Midbrain (tissue), 1 donor: ENCODE measurements at regions not wholly inside any gene's neighbourhood (a gene's known extent, or its start where the extent isn't known, plus 50 kb on each side); places are given as distances from the start of the nearest gene placed in this dataset.
"Not testable (repeated sequence)": the region's sequence is repeated elsewhere in the genome, so short reads cannot be mapped to it uniquely, and the experiment has no call there.

Experiments used
- DNase-seq: peaks from one replicate; lab custom pipeline; 2025; lab: John Stamatoyannopoulos, UW

DNA sequence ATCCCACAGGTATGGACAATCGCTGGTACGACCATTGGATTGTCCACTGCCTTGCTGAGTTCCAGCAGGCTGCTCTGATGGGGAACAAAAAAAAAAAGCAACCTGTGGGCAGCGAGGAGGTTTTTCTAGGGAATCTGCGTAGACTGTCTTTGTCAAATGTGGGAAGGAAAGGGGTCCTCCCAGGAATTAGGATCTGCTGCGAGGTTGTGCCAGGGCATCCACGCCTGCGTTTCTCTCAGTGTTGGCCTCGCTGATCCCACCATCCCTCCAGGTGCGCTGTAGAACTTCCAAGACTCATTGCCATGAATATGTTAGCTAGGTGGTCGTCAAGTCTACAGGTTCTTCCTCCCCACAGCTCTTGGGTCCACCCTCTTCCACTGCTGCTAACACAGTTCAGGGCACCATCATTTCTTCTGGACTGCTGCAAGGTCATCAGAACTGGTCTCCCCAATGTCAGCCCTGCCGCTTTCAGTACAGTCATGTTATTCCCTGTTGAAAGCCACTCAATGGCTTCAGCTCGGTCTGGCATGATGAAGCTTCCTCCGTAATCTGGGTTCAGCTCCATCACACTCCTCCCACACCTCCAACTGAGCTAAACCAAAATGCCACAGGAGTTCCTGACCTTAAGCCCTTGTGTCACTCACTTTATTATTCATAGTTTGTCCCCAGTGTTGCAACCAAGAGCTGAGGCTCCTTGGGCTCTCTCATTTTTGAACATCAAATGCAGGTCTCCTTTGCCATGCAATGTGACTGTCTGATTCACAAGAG is 79.5 kb upstream of the DMRT1 start:
- DNase-seq: no peak

DNA sequence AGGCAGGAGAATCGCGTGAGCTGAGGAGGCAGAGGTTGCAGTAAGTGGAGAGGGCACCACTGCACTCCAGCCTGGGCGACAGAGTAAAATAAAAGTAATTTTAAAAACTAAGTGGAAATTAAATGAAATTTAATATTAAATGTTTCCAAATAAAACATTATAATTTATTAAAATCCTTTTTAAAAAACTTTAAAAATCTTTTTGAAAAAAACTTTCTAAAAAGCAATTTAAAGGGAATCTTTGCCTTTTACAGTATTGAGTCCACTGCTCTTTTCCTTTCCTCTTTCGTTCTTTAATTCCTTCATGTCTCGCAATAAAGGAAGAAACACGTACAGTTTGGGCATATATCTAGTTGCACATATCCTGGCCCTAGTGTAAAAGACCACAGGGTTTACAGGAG is 77.8 kb upstream of the DMRT1 start:
- no peak for DNase-seq

DNA sequence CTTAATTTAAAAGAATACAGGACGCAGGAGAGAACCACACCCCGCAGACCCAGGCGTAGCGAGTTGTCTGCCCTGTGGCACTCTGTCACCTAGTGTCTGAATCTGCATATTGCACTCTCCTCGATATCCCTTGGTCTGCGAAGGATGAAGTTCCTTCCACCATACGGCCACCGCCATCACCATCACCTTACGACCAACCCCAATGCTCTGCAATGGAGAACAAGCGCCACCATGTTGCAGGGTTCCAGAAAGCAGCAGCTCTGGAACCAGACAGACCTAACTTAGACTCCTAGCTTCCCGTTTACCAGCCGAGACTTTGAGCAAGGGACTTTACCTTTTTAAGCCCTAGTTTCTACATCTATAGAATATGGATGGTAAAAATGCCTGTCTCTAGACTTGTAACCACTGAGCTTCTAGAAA is 77.4 kb upstream of the DMRT1 start:
- DNase-seq: peak; percentile 35

DNA sequence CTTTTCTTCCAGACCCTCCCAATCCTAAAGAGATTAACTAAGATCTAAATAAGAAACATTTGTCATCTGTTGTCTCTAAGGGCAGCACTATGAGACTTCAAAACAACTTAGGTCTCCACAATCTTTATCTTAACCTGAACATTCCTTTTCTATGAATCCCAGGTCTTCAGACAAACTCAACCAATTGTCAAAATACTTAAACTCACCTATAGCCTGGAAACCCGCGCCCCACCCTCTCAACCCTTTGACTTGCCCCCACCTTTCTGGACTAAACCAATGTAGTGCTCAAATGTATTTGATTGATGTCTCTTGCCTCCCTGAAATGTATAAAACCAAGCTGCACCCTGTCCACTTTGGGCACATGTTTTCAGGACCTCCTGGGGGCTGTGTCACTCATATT is 76.5 kb upstream of the DMRT1 start:
- no peak for DNase-seq

DNA sequence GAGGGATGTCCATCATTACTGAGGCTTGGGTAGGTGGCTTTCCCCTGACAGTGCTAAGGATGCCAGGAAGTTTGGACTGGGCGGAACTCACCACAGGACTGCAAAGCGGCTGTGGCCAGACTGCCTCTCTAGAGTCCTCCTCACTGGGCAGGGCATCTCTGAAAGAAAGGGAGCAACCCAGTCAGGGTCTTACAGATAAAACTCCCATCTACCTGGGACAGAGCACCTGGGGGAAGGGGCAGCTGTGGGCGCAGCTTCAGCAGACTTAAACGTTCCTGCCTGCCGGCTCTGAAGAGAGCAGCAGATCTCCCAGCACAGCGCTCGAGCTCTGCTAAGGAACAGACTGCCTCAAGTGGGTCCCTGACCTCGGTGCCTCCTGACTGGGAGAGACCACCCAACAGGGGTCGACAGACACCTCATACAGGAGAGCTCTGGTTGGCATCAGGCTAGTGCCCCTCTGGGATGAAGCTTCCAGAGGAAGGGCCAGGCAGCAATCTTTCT is 74.4 kb upstream of the DMRT1 start:
- DNase-seq: not testable (repeated sequence)

DNA sequence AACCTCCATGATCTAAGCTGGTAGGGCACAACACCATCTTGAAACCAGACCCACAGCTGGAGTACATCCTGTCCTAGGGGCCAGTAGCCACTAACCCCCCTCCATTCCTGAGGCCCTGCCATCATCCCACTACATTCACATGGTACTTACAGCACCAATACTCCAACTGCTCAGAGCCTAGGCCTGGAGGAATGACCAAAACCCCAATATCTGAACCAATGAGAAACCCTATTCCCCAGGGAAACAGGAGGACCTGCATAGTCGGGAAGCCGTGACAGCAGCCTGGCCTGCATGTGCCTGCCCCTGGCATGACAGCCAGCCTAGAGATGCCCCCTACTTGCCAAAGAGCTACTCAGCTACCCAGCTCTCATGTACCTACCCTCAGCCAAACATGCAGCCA is 65.4 kb upstream of the DMRT1 start:
- DNase-seq: no peak

DNA sequence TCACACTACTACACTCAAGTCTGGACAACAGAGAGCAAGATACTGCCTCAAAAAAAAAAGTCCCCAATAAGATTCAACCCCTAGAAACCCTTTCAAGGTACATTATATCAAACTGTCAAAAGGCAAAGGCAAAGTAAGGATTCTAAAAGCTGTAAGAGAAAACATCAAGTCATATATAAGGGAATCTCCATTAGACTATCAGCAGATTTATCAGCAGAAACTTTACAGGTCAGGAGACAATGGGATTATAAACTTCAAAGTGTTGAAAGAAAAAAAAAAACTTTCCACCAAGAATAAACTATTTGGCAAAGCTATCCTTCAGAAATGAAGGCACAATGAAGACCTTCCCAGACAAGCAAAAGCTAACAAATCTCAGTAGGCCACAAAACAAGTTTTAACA is 63.5 kb upstream of the DMRT1 start:
- DNase-seq: no peak

DNA sequence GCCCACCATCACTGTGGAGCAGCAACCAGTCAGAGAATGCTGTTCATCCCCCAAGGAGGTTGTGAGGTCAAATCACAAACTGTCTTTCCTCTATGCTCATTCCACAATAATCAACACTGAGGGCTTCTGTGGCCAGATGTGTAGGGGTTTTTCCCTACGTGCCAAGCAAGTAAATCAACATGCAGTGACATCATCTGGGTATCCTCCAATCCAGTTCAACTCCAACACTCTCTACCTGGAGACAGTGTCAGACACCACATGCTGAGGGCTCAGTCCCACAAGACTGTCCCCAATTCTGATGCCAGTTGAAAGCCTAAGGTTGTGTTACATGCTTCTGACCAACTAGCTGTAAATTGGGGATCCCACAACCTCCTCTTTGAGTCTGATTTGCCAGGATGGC is 57.3 kb upstream of the DMRT1 start:
- no peak for DNase-seq

DNA sequence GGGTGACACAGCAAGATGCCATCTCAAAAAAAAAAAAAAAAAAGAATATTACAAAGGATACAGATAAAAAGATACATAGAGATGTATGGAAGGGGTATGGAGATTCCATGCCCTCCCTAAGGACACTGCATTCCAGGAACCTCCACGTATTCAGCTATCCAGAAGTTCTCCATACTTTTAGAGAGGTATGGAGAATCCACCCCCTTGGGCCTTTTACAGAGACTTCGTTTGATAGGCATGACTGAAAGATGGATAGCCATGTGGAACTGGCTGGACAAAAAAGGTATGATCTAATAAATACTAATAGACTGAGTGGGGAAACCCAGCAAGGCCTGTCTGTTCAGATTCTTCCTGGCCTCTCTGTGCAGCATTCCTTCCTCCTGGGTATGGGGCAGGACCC is 56.6 kb upstream of the DMRT1 start:
- DNase-seq: no peak

DNA sequence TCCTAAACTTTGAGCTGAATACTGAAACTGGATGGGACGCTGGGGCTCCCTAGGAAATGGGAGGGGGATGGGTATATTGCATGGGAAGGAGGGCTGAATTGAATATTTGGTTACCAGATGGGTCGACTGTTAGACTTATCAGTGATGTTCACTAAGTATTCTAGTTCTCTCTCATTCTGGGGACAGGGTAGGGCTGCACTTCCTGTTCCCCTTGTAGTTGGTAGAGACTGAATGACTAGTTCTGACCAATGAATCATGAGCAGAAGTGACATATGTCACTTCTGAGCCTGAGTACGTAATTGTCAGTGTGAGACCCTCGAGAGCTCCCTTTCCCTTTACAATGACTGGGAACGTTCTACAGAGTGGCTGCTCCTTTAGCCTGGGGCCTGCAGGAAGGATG is 55.5 kb upstream of the DMRT1 start:
- no peak for DNase-seq

DNA sequence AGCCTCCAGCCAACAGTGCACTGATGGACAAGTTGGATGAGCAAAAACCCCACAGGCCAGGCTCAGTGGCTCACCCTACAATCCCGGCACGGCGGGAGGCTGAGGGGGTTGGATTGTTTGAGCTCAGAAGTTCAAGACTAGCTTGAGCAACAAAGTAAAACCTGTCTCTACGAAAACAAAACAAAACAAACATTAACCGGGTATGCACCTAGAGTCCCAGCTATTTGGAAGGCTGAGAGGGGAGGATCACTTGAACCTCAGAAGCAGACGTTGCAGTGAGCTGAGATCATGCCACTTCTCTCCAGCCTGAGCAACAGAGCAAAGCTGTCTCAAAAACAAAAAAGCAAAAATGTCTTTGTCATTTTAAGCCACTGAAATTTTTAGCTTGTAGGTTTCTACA is 55.1 kb upstream of the DMRT1 start:
- DNase-seq: no peak

DNA sequence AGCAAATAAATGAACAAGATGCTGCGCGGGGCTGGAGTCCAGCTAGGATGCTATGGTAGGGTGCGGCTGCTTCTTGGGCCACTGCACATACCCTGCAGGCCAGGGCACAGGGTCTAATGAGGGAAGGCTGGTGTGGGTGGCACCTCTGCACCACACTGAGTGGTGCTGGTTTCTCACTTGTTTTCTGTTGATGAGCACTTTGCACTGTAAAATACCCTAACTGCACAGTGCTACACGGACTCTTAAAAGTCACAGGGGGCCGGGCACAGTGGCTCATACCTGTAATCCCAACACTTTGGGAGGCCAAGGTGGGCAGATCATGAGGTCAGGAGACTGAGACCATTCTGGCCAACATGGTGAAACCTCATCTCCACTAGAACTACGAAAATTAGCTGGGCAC is 52.7 kb upstream of the DMRT1 start:
- DNase-seq: no peak
